ENCODE measurements at regions not wholly inside any gene's neighbourhood (a gene's known extent, or its start where the extent isn't known, plus 50 kb on each side); places are given as distances from the start of the nearest gene placed in this dataset.

DNA sequence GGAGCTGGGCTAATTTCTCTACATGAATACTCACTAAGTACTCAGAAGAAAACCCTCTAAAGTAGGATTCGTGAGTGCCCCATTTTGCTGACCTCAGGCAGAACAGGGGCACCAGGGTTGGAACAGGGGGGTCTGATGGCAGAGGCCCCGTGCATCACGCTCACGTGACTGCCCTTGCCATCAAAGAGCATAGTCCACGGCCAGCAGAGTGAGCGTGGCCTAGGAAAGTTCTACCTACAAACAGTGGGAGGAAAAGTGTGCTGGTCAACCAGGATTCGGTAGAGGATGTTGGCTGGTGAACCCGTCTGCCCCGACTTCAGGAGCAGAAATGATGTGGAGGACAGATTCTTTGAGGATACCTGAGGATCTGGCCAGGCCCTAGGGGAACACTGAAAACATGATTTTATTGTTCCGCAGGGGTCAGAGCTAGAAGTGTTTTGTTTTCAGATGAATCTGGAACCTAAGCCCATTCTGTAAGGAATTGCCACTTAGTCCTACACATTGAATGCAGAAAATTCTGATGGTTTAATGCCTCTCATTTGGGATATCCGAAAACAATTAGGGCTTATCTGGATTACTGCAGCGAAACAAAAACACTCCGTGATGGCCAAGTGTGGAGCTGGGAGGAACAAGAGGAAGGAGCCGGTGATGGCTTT lies 138.8 kb upstream of the SHH start:
- TF ChIP-seq, protein P1, sequence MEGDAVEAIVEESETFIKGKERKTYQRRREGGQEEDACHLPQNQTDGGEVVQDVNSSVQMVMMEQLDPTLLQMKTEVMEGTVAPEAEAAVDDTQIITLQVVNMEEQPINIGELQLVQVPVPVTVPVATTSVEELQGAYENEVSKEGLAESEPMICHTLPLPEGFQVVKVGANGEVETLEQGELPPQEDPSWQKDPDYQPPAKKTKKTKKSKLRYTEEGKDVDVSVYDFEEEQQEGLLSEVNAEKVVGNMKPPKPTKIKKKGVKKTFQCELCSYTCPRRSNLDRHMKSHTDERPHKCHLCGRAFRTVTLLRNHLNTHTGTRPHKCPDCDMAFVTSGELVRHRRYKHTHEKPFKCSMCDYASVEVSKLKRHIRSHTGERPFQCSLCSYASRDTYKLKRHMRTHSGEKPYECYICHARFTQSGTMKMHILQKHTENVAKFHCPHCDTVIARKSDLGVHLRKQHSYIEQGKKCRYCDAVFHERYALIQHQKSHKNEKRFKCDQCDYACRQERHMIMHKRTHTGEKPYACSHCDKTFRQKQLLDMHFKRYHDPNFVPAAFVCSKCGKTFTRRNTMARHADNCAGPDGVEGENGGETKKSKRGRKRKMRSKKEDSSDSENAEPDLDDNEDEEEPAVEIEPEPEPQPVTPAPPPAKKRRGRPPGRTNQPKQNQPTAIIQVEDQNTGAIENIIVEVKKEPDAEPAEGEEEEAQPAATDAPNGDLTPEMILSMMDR (IDR thresholded peaks at IDR 0.05) = no peak
- TF ChIP-seq POLR2A (IDR thresholded peaks at IDR 0.05) = no peak
